Astrocyte (in vitro differentiated cells and primary cell): ENCODE measurements at regions not wholly inside any gene's neighbourhood (a gene's known extent, or its start where the extent isn't known, plus 50 kb on each side); places are given as distances from the start of the nearest gene placed in this dataset.

Experiments
- DNase-seq: peaks from one replicate; pipeline ENCODE4 v3.0.0-alpha.2; 2010; ENCODE audit warnings: low read depth
- FAIRE-seq: peaks from 2 replicates; lab custom pipeline; 2011; peaks lifted over from hg19 to GRCh38; lab: Jason Lieb, UNC
- H2AFZ ChIP-seq: 2 replicates; pipeline ENCODE4 v1.6.0; 2012; ENCODE audit warnings: low read depth, low read length, inconsistent platforms
- H3K27ac ChIP-seq: 2 replicates; pipeline ENCODE4 v1.5.1; 2011; ENCODE audit warnings: low read depth, low read length, inconsistent platforms
- H3K27me3 ChIP-seq: 2 replicates; pipeline ENCODE4 v1.6.0; 2011; ENCODE audit warnings: low read length, inconsistent platforms; ENCODE audit not compliant: insufficient read depth
- H3K36me3 ChIP-seq: 2 replicates; pipeline ENCODE4 v1.5.1; 2011; ENCODE audit warnings: low read length, inconsistent platforms; ENCODE audit not compliant: insufficient read depth
- H3K4me1 ChIP-seq: 2 replicates; pipeline ENCODE4 v1.5.1; 2011; ENCODE audit warnings: low read length, inconsistent platforms; ENCODE audit not compliant: insufficient read depth
- H3K4me2 ChIP-seq: 2 replicates; pipeline ENCODE4 v1.6.0; 2012; ENCODE audit warnings: low read length, inconsistent platforms
- H3K4me3 ChIP-seq: 2 replicates; pipeline ENCODE4 v1.5.1; 2011; ENCODE audit warnings: low read depth, mild to moderate bottlenecking, low read length, inconsistent platforms; ENCODE audit not compliant: insufficient read depth
- H3K79me2 ChIP-seq: 2 replicates; pipeline ENCODE4 v1.6.0; 2012; ENCODE audit warnings: mild to moderate bottlenecking, low read length, inconsistent platforms; ENCODE audit not compliant: insufficient read depth
- H3K9ac ChIP-seq: 2 replicates; pipeline ENCODE4 v1.6.0; 2012; ENCODE audit warnings: mild to moderate bottlenecking, low read length, inconsistent platforms
- H3K9me3 ChIP-seq: 2 replicates; pipeline ENCODE4 v1.5.1; 2012; ENCODE audit warnings: low read depth, mild to moderate bottlenecking, low read length, inconsistent platforms; ENCODE audit not compliant: insufficient read depth
- H4K20me1 ChIP-seq: 2 replicates; pipeline ENCODE4 v1.6.0; 2012; ENCODE audit warnings: low read length, inconsistent platforms; ENCODE audit not compliant: insufficient read depth
- H3K27ac Mint-ChIP-seq: one replicate; pipeline ENCODE4 v1.8.0; 2021; ENCODE audit warnings: mild to moderate bottlenecking, mixed read lengths; ENCODE audit not compliant: unreplicated experiment
- H3K27me3 Mint-ChIP-seq: one replicate; pipeline ENCODE4 v1.8.0; 2021; ENCODE audit warnings: low read depth, mixed read lengths; ENCODE audit not compliant: unreplicated experiment
- H3K36me3 Mint-ChIP-seq: one replicate; pipeline ENCODE4 v1.8.0; 2021; ENCODE audit warnings: low read depth, mixed read lengths; ENCODE audit not compliant: unreplicated experiment
- H3K4me1 Mint-ChIP-seq: one replicate; pipeline ENCODE4 v1.8.0; 2021; ENCODE audit warnings: low read depth, mixed read lengths; ENCODE audit not compliant: unreplicated experiment
- H3K4me3 Mint-ChIP-seq: one replicate; pipeline ENCODE4 v1.8.0; 2021; ENCODE audit warnings: mild to moderate bottlenecking, moderate library complexity, mixed read lengths; ENCODE audit not compliant: unreplicated experiment
- H3K9me3 Mint-ChIP-seq: one replicate; pipeline ENCODE4 v1.8.0; 2021; ENCODE audit warnings: mild to moderate bottlenecking, mixed read lengths; ENCODE audit not compliant: unreplicated experiment
- CTCF ChIP-seq: IDR thresholded peaks from 2 replicates; pipeline ENCODE4 v1.5.1; 2011; ENCODE audit warnings: low read depth, mild to moderate bottlenecking, inconsistent platforms, low read length, moderate library complexity; ENCODE audit not compliant: insufficient read depth
- EZH2 ChIP-seq: IDR thresholded peaks from 2 replicates; pipeline ENCODE4 v1.6.1; 2012; ENCODE audit warnings: mild to moderate bottlenecking, low read length, inconsistent platforms; ENCODE audit not compliant: insufficient read depth

- TF ChIP-seq EZH2 = no peak
- TF ChIP-seq CTCF = no peak
- H3K4me1 ChIP-seq = peaks cover 35% of the 10 kb centered on the region
- Mint-ChIP-seq H3K36me3 (peaks cover 4% of the 10 kb centered on the region), H3K27ac (no peak overlapping the region), H3K4me1 (peaks cover 49% of the 10 kb centered on the region), H3K27me3 (no peaks in the 10 kb centered on the region), H3K9me3 (no peaks in the 10 kb centered on the region), H3K4me3 (no peak overlapping the region)
- H4K20me1 ChIP-seq = peaks cover 96% of the 10 kb centered on the region
- FAIRE-seq (no peak), DNase-seq (no peak)
- H3K27me3 ChIP-seq = no peaks in the 10 kb centered on the region
- H3K4me2 ChIP-seq = no peak overlapping the region
- no peak overlapping the region for H3K27ac ChIP-seq
- peaks cover 90% of the 10 kb centered on the region for H3K79me2 ChIP-seq
- H3K9ac ChIP-seq = no peak overlapping the region
- no peak overlapping the region for H3K4me3 ChIP-seq
- H3K9me3 ChIP-seq = no peaks in the 10 kb centered on the region
- H2AFZ ChIP-seq = no peak overlapping the region
- H3K36me3 ChIP-seq = no peaks in the 10 kb centered on the region
These were observed 300.6 kb downstream of the SEC14L1 start for GRCh38 chr17:77441130-77441920.

DNA sequence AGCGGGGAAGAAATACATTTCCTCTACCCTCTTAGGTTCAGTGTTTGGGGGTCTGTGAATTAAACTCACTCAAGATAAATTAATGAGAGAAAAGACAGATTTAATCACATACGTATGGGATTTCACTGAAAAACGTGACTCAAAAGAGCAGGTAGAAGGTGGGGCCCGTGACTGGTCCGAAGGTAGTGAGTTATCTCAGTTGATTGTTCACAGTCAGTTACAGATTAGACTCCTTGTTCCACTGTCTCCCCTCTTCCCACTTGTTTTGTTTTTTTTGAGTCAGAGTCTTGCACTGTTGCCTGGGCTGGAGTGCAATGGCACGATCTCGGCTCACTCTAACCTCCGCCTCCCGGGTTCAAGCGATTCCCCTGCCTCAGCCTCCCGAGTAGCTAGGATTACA, 301.2 kb downstream of the SEC14L1 start:
- Histone ChIP-seq H3K9ac (no peak overlapping the region), H3K4me2 (no peak overlapping the region), H3K4me1 (peaks cover 34% of the 10 kb centered on the region), H2AFZ (no peak overlapping the region), H4K20me1 (peaks cover 96% of the 10 kb centered on the region), H3K4me3 (no peak overlapping the region), H3K27ac (no peak overlapping the region), H3K79me2 (peaks cover 89% of the 10 kb centered on the region), H3K9me3 (no peaks in the 10 kb centered on the region), H3K36me3 (no peaks in the 10 kb centered on the region), H3K27me3 (no peaks in the 10 kb centered on the region)
- Mint-ChIP-seq H3K9me3 (no peaks in the 10 kb centered on the region), H3K36me3 (peaks cover 4% of the 10 kb centered on the region), H3K4me3 (no peak overlapping the region), H3K27ac (no peak overlapping the region), H3K27me3 (no peaks in the 10 kb centered on the region), H3K4me1 (peaks cover 45% of the 10 kb centered on the region)
- FAIRE-seq = no peak
- DNase-seq = no peak
- TF ChIP-seq CTCF = no peak
- no peak for TF ChIP-seq EZH2
